NCI-H1105 treated with DMSO at 0.1 percent for 48 hours (cell line): ENCODE measurements at regions not wholly inside any gene's neighbourhood (a gene's known extent, or its start where the extent isn't known, plus 50 kb on each side); places are given as distances from the start of the nearest gene placed in this dataset.

ENCODE experiments used
- DNase-seq: peaks from one replicate; lab custom pipeline; 2025; lab: John Stamatoyannopoulos, UW

DNA sequence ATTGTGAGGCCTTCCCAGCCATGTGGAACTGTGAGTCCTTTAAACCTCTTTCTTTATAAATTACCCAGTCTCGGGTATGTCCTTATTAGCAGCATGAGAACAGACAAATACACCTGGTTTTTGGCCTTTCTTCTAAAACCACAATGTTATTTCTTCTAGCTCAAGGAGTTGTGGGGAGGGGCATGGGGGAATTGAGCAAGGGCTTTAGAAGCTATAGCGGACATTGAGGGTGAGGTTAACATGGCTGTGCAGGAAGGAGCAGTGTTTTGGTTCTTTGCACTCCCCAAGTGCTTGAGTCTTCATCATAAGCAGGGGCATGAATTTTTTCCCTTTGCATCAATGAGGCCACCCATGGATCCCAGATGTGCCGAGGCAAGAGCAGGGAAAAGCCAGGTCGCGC lies 86.8 kb downstream of the SPRING1 start:
- no peak for DNase-seq

GRCh38 chr12:116650585-116651087 lies 87.2 kb downstream of the SPRING1 start:
- DNase-seq, result no peak

DNA sequence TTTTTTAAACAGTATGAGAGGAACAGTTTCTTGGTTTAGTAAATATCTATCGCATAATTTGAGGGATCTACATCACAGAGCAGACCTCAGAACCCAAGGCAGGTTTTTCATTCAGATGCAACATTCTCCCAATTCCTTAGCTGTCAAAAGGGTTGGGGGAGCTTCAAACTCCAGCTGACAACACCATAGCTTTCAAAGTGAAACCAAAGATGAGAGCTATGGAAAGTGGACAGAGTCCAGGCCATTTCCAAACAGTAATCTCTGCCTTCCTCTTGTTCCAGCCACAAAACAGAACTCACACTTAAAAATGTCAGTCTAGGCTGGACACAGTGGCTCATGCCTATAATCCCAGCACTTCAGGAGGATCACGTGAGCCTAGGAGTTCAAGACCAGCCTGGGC lies 87.8 kb downstream of the SPRING1 start:
- no peak for DNase-seq

DNA sequence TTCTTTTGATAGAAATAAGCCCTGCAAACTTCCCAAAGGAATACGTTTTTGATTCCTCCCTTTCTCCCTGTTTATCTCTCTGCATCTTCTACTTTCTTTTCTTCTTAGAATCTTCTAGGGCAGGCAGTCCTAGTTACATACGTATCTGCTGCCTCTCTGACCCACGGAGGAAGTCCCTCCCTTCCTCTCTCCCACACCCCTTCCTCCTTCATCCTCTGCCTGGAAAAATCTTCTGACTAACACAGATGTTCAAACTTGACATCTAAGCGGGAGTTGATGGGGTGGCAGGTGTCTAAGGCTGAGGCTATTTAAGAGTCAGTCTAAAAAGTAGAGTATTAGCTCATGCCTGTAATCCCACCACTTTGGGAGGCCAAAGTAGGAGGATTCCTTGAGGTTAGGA lies 88.6 kb downstream of the MAP1LC3B2 start:
- no peak for DNase-seq

GRCh38 chr12:116646901-116647300 lies 87.7 kb downstream of the MAP1LC3B2 start:
- DNase-seq, result no peak

- no peak for DNase-seq
Measured at GRCh38 chr12:116644806-116645205, 85.6 kb downstream of the MAP1LC3B2 start.

DNA sequence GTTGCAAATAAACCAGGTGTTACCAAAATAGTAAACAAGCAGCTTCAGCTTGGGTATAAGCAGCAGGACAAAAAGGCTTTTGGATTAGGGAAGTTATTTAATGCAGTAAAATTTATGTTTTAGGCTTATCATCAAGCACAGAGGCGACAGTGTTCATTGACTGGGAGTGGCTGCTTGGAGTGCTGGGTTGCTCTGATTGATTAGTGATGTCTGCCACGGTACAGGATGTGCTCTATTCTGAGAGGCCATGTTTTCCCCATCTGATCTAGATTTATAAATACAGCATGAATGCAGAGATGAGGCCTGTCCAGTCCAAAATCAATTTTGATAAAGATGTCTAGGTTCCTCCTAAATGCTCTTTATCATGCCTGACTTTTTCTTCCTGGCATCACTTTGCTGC lies 83.5 kb downstream of the MAP1LC3B2 start:
- DNase-seq, result no peak

DNA sequence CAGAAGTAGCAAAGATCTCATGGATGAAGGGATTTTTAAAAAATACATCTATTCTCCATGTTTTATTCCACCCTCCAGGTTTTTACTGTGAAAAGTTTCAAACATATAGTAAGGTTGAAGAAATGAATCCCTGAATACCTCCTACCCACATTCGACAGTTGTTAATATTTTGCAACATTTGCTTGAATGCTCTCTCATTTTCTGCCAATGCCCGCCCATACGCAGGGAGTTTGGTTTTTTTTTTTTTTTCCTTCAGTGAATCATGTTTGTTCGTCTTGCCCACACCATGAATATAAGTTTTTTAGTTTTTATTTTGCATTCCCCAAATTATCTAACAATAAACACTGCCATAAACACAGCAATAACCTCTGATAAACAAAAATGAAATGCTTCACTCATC lies 82.9 kb downstream of the MAP1LC3B2 start:
- no peak for DNase-seq

GRCh38 chr12:116640281-116640680 lies 81.1 kb downstream of the MAP1LC3B2 start:
- no peak for DNase-seq

DNA sequence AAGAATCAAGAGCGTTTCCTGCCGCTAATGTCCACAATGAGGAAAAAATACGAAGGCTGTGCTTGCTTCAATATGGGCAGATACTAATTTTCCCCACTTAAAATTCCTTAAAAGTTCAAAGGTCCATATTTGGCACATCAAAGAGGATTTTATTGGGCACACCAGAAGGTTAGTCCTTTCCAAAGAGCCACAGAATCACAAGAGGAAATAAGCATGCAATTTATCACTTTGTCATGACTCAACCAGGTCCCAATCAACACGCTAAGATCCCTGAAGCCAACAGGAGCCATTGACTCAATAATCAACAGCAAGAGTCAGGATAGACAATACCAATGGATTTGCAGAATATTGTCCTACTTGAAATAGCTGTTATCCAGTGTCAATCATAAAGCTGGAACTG lies 80.6 kb downstream of the MAP1LC3B2 start:
- DNase-seq, result no peak

DNA sequence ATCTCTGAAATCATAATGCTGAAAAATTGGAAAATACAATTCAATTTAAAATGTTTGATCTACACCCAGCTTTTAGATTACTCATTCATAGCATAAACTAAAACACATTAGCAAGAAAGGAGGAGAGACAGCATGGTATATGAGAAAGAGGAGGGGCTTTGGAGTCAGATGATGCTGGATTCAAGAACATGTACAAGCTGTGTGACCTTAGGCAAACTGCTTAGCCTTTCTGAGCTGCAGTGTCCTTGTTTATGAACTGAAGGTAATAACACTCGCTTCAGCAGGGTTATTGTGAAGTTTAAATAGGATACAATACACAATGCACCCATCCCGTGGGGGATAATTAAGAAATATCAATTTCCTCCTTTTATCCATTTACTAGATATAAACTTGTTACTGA lies 79.2 kb downstream of the MAP1LC3B2 start:
- DNase-seq, result no peak

- DNase-seq, result no peak
Measured at GRCh38 chr12:116637589-116638150, 78.5 kb downstream of the MAP1LC3B2 start.

- peak; percentile 46 for DNase-seq
Measured at GRCh38 chr12:116636608-116637519, 77.7 kb downstream of the MAP1LC3B2 start.

- DNase-seq, result no peak
Measured at GRCh38 chr12:116635487-116635886, 76.3 kb downstream of the MAP1LC3B2 start.

GRCh38 chr12:116633476-116633875 lies 74.3 kb downstream of the MAP1LC3B2 start:
- no peak for DNase-seq

DNA sequence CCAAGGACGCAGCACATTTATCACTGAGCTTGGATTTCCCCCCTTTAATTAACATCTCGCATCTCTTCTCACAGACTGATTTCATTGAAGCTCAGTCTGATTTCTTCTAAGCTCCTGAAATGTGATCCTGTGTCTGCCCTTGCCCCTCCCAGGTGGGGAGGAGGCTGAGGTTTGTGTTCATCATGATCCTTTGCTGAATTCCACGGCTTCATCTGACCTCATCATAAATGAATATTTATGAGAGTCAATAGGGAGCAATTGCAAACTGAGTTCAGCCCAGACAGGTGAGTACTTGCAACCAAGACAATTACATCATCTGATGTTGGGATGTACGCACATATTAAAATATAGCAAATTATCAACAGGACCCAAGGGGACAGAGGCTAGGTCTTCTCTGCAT lies 72.4 kb downstream of the MAP1LC3B2 start:
- no peak for DNase-seq

- no peak for DNase-seq
Measured at GRCh38 chr12:116630762-116631161, 71.6 kb downstream of the MAP1LC3B2 start.

- no peak for DNase-seq
Measured at GRCh38 chr12:116629480-116629879, 70.3 kb downstream of the MAP1LC3B2 start.

DNA sequence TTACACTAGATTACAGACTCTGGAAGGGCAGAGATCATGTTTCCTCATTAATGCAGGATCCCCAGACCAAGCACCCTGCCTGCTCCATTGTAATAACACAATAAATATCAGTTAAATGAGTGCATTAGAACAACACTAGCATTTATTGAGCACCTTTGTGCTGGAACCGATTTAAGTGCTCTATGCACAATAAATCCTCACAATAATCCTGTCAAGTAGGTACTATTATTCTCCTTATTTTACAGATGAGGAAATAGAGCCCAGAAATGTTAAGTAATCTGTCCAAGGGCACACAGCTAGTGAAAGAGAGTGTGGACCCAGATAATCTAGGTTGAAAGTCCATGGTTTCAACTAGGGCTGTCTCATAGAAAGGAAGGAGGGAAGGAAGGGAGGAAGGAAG lies 69.8 kb downstream of the MAP1LC3B2 start:
- DNase-seq, result peak; percentile 60

DNA sequence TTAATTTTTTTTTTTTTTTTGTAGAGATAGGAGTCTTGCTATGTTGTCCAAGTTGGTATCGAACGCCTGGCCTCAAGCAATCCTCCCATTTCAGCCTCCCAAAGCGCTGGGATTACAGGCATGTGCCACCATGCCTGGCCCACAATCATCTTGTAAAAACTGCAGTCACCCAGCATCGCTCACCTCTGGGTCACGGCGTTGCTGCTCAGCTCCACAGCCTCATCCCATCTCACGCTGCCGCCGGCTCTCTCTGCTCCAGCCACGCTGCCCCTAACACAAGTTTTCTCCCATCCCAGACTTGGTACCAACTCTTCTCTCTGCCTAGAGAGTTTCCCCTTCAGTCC lies 69.2 kb downstream of the MAP1LC3B2 start:
- DNase-seq, result no peak
